Ammon's horn (tissue), 1 donor: ENCODE measurements at regions not wholly inside any gene's neighbourhood (a gene's known extent, or its start where the extent isn't known, plus 50 kb on each side); places are given as distances from the start of the nearest gene placed in this dataset.
"Not testable (repeated sequence)": the region's sequence is repeated elsewhere in the genome, so short reads cannot be mapped to it uniquely, and the experiment has no call there.

ENCODE experiments used
- DNase-seq: peaks from one replicate; pipeline ENCODE4 v3.0.0-alpha.2; 2016; ENCODE audit warnings: low spot score

GRCh38 chr16:29145086-29145485 is 160.2 kb downstream of the LAT start:
- DNase-seq: not testable (repeated sequence)

GRCh38 chr16:29144669-29145062 is 159.8 kb downstream of the LAT start:
- not testable (repeated sequence) for DNase-seq

GRCh38 chr16:29143739-29144668 is 159.2 kb downstream of the LAT start:
- DNase-seq: not testable (repeated sequence)

GRCh38 chr16:29142506-29142905 is 157.7 kb downstream of the LAT start:
- DNase-seq: not testable (repeated sequence)

- DNase-seq: no peak
These were observed 156.9 kb downstream of the LAT start for GRCh38 chr16:29141586-29142324.

GRCh38 chr16:29141121-29141520 is 156.3 kb downstream of the LAT start:
- not testable (repeated sequence) for DNase-seq

GRCh38 chr16:29139901-29140855 is 155.3 kb downstream of the LAT start:
- DNase-seq: not testable (repeated sequence)

GRCh38 chr16:29139261-29139802 is 154.5 kb downstream of the LAT start:
- DNase-seq: no peak

- DNase-seq: not testable (repeated sequence)
These were observed 153.8 kb downstream of the LAT start for GRCh38 chr16:29138698-29139097.

GRCh38 chr16:29137894-29138662 is 153.2 kb downstream of the LAT start:
- not testable (repeated sequence) for DNase-seq

GRCh38 chr16:29137461-29137860 is 152.6 kb downstream of the LAT start:
- not testable (repeated sequence) for DNase-seq

- not testable (repeated sequence) for DNase-seq
These were observed 152.1 kb downstream of the LAT start for GRCh38 chr16:29136916-29137315.

GRCh38 chr16:29136046-29136696 is 151.3 kb downstream of the LAT start:
- not testable (repeated sequence) for DNase-seq

GRCh38 chr16:29135098-29135497 is 150.2 kb downstream of the LAT start:
- DNase-seq: not testable (repeated sequence)

- not testable (repeated sequence) for DNase-seq
These were observed 149.0 kb downstream of the LAT start for GRCh38 chr16:29133681-29134430.

GRCh38 chr16:29132869-29133268 is 148.0 kb downstream of the LAT start:
- not testable (repeated sequence) for DNase-seq

GRCh38 chr16:29132444-29132843 is 147.6 kb downstream of the LAT start:
- DNase-seq: not testable (repeated sequence)

GRCh38 chr16:29130901-29131851 is 146.3 kb downstream of the LAT start:
- DNase-seq: not testable (repeated sequence)
